HG03175 (cell line): ENCODE measurements at regions not wholly inside any gene's neighbourhood (a gene's known extent, or its start where the extent isn't known, plus 50 kb on each side); places are given as distances from the start of the nearest gene placed in this dataset.

Source experiments
- ATAC-seq: cut with Tn5 transposase; IDR thresholded peaks from one replicate; pipeline ENCODE4 v1.9.1; 2021; ENCODE audit warnings: mild to moderate bottlenecking, moderate library complexity; ENCODE audit not compliant: unreplicated experiment

DNA sequence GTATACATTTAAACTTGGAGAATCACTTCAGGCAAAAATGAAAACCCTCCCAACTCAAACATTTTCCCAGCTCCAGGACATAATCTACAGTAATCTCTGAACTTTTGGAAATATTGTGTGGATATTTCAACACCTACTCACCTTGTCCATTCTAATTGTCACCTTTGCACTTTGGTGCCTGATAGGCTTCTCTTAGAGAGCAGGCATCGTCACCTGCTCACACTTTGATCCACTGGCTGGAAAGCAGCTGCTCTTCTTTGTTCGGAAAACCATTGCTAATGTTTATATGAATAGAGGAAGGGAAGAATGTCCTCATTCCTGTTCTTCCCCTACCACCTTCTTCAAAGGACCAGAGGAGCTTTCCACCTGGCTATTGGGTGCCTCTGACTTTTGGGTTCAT is 411.2 kb downstream of the FGF9 start:
- ATAC-seq, result no peak

DNA sequence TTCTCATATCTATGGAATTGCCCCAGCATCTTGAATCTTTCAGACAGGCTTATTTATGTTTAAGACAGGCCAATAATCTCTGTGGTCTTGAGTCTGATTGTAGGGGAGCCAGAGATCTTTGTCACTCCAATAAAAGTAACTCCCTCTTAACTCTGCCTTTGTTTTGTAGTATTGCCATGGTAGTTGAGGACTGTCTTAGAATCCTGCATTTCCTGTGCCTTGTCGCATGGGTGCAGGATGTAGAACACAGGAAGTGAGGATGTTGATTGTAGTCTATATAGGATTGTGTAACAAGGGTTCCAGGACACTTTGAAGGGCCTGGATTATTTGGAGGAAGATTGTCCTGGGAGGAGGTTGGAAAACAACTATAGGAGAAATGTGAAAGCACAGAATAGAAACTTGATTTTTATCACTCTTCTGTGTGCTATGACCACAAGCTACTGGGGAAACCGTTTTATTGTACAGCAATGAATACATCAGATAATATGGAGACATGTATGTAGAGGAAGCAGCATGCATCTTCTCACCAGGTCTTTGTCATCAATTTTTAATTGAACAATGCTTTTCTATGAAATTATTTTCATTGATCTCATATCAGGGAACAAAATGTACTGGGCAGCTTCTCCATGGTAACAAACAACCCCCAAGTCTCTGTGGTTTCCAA is 411.7 kb downstream of the FGF9 start:
- no peak for ATAC-seq

DNA sequence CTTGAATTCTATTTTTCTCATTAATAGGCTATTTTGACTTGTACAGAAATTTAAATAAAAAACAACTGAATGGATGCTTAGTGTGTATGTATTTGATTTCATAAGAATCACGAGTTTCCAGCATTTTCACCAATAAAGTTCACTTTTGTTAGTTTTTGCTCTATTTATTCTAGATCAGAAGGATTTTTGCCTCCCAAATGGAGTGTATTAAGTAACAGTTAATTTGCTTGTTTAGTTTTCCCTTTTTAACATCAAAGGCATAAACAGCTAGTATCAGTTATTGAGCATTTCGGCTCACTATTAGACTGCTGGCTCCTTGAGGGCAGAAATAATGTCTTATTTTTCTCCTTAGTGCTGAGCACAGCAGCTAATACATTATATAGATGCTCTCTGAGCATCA is 414.1 kb downstream of the FGF9 start:
- ATAC-seq, result no peak

DNA sequence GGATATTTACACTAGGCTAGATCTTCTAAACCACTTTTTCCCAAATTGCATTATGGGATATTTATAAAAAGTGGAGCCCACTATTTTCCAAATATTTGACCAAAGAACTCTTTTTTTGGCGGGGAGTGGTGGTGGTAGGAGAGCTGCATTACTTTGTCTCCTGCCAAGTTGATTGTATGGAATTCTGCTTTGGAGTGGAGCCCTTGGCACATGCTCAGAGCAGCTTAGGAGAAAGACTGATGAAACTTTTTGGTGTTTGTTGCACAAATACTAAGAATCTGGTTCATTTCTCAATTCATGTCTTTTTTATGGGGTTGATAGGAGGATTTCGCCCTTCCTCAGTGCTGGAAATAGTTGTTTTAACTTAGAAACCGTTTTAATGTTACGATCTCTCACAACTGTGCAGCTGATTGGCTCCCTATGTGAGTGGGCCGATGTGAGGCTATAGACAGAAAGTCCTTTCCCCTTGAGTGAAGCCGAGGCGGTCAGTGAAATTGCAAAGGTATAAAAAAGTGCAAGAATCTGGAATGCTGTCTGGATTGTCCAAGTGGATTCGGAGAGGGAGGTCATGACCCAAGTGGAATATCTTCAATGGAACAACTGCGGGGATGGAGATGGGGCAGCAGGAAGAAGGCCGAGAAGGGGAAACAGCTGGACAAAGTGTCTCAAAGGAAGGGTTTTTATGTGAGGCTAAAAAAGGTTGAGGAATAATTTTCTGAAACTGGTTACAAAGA is 415.9 kb downstream of the FGF9 start:
- no peak for ATAC-seq

DNA sequence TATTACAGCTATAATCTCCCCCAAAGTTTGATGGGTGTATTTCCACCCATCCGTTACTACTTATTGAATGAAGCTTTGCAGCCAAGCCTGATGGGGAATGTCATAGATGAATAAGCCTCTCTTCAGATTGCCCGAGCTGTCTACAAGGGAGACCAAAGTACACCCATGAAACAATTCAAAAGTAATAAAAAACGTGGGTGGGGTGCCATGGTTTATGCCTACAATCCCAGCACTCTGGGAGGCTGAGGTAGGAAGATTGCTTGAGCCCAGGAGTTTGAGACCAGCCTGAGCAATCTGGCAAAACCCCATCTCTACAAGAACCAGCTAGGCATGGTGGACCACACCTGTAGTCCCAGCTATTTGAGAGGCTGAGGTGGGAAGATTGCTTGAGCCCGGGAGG is 419.2 kb downstream of the FGF9 start:
- ATAC-seq, result no peak

DNA sequence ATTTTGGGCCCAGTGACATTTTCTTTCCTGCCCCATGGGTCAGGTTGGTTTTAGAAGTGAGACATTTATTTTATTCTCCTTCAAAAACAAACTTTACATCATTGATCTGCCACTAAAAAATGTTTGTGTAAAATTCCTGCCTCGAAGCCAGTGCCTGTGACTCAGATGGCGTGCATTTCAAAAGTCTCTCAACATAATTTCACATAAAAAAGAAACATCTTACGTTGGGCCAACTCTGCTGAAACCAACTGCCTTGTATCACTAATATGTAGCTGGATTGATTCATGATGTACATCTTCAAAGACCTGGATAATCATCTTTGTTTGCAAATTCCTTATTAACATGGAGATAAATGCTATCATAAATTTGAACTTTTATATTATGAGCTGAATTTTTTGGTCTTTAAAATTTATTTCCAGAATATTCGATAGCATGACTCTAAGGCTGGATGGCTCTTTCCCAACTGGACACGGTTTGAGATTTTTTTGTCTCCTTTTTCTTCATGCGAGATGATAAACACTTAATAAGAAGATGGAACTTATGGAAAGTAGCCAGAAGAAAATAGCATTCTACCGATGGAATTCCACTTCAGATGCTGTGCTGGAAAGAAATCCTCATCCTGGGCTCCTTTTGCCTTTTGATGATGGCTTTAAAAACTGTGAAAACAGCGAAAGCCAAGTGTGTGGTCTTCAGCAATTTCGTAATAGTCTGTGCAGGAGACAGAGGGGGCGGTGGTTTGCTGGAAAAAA is 420.5 kb downstream of the FGF9 start:
- no peak for ATAC-seq

DNA sequence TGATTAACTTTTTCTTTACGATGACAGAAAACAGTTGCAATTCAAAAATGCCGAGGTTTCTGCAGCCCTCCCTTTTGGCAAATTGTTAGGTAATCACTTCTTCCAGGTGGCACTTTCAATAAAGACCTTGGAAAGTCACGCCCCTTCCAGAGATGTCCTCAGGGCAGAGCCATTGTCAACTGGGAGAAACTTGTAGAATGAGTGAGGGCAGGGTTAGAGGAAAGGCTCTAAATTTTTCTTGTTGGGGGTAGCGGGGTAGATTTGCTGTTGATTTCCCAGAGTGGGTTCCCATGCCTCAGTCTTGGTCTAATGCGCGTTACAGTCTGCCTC is 421.1 kb downstream of the FGF9 start:
- no peak for ATAC-seq

DNA sequence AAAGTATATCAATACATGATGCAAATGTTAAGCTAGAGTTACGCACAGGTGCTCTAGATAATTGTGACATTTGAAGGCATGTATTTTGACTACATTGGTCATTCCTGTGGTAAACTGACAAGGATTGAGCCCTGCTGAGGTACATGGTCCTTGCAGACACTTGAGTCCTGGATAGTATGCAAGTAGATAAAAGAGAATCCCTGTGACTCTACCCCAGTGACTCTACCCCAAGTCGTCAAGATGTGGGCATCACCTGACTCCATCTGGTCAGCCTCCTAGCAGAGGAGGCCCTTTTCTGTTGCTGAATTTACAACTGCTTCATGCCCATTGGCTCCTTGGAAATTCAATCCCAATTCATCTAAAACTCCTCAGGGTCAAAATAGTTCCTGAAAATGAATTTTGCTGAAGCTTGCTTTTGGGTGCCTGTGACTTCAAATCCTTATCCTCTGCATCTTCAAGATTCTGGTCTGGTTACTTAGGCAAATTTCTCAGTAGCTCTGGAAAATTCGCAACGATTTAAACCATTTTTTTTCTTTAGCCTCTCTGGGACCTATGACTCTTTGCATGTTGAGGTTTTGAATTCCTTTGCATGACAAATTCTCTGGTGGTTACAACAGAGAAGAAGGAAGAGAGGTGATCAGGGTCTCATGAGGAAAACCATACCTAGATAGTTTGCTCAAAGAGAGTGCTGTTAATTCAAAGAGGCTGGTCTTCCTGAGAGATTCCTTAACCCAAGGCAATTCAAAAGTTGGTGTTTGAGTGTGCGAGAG is 422.1 kb downstream of the FGF9 start:
- no peak for ATAC-seq

DNA sequence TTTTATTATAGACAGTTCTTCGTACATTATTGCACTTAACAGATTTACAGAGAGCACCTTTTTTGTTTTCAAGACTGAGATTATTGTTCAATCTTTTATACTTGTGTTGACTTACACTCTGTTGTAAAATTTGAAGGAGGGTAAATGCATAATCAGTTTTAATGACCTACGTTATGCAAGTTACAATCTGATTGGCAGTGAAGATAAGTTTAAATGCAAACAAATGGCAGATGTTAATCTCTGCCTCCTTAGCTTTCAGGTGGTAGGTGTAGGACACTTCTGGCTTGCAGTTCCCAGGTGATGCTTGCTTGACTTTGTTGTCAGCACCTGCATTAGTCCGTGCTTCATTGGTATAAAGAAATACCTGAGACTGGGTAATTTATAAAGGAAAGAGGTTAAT is 424.9 kb downstream of the FGF9 start:
- ATAC-seq, result no peak

DNA sequence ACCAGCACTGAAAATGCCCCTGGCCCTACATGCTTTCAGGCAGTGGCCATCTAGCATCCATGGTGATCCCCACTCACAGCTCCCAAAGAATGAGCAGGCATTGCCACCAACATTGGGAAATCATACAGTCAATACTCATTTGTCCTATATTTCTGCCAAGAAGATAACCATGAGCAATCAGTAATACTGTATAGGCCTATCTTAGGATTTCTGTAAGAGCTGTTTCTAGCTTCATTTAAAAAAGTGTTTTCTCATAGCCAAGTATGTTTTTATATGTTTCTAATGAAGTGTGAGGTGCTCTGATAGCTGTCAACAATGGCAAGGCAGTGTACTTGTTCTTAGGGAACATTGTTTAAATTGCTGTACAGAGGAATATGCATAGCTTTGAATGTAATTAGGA is 428.7 kb downstream of the FGF9 start:
- ATAC-seq, result no peak

DNA sequence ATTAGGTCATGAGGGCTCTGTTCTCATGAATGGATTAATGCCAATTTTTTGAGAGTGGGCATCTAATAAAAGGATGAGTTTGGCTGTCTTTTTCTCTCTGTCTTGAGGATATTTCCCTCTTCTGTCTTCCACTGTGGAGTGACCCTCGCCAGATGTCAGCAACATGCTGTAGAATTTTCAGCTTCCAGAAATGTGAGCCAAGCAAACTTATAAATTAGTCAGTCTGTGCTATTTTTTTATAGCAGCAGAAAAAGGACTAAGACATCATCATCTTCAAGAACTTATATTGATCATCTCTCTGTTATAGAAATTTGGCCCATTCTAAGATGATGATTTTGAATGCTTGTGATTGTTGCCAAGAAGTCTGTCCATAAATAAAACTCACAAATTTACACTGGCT is 431.4 kb downstream of the FGF9 start:
- ATAC-seq, result no peak

DNA sequence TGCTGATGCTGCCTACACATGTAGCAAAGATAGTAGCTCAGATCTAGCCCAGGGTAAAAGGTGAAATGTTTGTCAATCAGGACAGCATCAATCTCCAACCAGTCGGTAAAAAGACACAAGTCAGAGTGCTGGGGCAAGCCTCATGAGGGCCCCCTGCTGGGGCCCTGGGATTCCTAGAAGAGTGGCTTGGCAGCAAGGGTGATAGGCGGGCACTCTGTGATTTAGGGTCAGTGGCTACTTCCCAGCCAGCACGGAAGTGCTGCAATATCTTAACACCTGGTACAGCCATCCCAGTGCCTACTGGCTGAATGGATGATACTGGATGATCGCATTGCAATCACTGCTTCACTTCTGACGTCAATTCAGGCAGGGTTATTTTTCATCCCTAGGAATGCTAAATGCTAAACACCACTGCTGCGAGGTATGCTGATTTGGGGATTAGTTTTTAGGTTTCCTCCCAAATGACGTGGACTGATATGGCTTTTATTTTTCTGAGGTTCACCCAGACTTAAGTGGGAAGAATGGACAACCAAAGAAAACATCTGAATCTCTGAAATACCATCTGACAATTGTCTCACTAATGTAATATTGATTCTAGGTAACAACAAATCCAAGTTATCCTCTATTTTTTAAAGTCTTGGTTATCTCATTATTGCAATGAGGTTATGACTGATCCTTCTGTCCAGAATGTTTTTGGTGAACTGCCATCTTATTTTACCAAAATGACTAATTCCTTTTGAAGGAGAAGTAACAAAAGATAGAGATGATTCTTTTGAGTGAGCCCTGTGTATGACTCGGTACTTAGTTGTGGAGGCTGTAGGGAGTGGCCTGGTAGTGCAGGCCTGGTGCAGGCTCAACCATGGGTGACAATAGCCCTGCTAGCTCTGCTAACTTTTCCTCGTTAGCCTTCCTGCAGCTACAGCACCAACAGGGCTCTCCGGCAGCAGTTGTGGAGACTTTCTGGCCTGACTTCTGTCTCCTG is 432.5 kb downstream of the FGF9 start:
- ATAC-seq, result no peak

DNA sequence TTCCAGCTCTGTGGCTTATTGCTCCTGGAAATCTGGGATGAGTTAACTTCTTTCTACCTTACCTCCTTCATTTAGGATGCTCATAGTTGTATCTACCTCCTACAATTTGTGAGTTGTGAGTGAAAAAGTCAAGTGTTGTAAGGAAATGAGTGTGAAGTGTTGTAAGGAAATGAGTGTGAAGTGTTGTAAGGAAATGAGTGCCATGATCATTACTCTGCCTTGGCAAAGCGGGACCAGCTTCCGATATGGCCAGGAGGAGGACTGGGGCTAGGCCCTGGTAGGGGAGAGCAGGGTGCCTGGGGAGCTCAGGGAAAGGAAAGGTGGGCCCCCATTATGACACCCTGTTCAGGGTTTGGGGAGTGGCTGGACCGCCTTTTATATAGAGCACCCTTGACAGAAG is 435.2 kb downstream of the FGF9 start:
- ATAC-seq, result no peak

DNA sequence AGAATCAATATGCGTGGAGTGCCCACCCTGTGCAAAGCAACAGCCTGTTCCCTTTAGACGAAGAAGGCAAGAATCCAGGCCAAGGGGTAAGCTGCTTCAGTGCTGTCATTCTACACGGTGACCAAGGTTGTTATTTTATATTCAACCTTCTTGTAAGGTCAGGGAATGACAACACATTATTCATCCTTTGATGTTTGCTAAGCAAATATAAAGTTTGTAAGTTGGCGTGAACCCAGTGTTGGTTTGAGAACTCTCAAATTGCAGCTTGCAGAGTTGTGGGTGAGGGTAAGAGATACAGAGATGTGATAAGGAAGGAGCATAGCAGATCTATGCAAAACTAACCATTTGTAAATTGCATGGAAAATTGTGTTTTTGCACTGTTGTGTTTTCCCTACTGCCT is 436.7 kb downstream of the FGF9 start:
- ATAC-seq, result no peak

DNA sequence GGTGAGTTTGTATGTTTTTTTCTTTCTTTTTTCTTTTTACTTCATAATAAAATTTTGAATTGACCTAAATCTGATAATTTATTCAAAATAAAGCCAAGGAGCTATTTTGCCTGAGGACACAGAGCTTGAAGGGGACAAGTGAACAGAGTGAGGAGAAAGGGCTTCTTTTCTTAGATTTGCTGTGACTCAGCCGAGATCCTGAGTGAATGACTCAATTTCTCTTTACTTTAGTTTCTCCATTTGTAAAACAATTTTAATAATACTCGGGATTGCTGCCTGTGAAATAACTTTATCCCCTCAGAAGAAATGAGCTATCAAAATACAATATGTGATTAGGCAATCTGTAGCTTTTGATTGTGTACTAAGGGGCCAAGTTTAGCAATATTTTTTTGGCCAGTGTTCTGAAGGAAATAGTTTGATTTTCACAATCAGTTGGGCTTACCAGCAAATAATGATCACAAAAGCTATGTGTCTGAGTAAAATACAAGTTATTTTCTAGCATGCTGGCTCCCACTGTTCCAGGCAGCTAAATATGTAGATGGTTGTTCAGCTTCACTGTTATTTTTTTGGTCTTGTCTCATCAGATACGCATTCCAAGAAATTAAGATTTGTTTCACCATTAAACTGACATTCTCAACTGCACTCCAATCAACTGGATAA is 437.5 kb downstream of the FGF9 start:
- no peak for ATAC-seq

DNA sequence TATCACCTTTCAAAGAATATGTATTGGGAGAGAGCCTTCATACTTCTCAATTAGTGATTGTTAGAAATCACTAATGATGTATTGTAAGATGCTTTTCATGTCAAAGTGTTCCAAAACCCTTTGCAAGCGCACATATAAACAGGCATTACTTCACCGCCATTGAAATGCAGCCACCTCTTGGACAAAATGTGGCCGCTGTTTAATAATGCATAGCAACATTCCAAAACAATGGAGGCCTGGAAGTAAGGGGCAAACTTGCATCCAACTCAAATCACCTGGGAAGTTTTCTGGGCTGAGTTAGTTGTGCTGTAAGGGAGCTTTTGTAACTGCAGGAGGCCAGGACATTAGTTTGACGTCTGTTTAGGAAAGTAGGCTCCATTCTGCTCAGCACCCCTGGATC is 438.1 kb downstream of the FGF9 start:
- ATAC-seq, result no peak

DNA sequence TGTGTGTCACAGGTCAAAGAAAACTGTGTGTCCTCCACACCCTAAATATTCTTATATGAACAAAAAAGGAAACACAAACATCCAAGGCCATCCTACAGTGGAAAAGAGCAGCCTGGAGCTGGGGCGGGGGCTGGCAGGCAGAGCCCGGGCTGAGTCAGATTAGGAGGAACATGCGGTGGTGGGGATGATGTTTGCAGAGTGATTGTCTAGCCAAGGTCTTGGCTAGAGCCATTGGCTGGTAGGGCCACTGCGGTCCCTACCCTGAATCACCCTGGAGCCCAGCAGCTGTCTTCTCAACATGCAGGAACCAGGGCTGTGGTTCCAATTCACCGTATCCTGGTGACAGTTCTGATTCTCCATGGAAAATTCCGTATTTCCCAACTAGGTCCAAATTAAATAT is 439.5 kb downstream of the FGF9 start:
- no peak for ATAC-seq

DNA sequence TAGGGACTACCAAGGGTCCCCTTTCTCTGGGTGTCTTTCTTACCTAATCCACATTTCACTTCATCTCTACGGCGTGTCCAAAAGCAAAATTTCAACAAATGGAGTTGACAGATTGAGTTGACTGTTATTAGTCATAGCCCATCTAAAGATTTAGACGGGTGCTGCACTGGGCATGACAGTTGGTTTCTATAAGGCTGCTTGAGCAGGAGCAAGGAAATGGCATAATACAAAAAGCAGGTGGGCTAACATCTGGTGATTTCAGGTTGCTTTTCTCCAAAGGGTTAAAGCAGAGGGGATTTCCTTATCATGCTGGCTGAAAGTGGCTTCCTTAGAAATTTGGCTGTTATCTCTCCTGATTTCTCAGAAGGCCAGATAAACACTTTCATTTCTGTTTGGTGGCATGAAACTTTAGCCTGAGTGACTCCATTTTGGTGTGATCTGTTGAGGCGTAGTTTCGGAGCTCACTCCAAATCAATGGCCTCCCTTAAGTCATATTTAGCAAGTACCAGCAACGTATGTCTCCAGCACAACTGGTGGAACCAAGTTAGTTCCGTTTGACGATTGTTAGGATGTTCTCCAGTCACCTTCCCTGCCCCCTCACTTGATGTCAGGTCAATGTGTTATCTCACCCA is 440.4 kb downstream of the FGF9 start:
- no peak for ATAC-seq

DNA sequence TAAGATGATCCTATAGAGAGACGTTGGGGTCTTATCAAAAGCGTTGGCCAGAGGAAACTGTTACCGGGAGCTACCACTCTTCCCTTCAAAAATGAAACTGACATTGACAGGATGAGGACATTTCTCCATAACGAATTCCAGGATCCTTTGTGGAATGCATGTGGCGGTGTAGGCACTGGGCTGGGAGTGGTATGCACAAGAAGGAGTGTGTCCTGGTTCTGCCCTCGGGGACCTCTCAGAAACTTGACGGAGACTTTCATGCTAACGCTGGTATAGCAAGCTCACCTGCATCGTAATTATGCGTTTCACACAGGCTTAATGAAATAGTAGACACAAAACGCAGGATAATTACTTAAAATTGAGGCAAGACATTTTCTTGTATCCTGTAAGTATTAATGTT is 441.1 kb downstream of the FGF9 start:
- no peak for ATAC-seq
